NOMO-1 (cell line): ENCODE measurements at regions not wholly inside any gene's neighbourhood (a gene's known extent, or its start where the extent isn't known, plus 50 kb on each side); places are given as distances from the start of the nearest gene placed in this dataset.

Experiments used
- DNase-seq, 2 experiments: peaks; one replicate each; lab custom pipeline; 2025; ENCODE audit not compliant: unreplicated experiment in 2 of 2; lab: John Stamatoyannopoulos, UW

DNA sequence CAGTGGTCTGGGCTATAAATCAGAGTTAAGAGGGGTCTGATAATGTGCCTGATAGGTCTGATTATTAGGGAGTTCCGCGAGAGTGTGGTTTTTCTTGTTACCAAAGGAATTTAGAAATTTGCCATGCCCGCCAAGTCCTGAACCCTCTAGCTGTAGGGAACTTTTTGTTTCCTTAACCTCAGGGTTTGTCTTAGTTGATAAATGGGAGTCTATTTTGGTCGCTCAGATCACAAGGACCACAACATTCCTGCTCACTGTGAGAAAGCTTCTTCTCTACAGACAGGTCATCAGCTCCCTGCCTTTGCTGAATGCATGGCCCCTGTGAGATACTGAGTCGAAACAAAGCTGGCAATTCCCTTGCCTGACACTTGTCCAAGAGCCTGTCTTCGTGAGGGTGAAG lies 497.8 kb downstream of the HS3ST4 start:
- no peak for DNase-seq

DNA sequence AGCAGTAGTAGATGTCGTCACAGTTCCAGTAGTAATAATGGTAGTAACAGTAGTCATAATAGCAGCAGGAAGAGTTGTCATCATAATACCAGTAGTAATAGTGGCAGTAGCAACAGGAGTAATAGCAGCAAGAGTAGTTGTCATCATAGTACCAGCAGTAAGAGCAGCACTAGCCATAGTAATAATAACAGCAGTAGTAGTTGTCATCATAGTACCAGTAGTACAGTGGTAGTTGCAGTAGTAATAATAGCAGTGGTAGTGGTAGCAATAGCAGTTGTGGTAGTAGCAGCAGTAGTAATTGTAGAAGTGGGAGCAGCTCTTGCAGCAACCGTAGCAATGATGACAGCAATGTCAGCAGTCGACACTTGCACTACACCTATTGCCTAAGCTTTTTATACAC lies 502.8 kb downstream of the HS3ST4 start:
- DNase-seq = no peak

DNA sequence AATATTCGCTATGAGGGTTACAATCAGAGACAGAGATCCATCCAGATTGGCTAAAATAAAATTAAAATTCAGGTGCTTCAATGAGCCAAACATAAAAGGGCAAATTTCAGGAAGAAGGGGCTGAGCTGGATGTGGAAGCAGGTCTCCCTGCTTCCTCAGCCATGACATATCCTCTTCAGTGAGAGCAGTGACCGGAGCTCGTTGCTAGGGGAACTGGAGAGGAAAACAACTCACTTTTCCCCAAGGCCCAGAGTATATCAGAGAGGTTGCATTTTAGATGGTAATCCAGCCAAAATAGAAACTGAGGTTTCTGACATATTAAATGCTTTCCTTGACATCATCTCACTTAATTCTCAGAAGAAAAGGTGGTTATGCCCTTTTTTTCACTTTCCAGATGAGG lies 503.5 kb downstream of the HS3ST4 start:
- no peak for DNase-seq

DNA sequence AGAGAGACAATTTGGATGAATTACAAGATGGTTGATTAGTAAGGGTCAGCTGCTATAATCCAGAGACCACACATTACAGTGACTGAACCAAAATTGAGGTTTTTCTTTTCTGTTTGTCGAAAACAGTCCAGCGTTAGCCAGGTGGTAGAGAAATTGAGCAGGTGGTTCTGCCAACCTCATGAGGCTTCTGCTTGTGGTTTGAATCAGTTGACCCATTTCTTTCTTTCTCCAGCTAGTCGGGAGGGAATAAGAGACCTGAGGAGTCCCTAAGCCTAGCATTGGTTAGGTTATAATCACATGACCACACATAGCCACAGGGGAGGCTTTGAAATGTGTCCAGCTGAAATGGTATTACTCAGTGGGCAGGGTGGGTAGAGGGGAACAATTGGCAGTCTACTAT lies 504.6 kb downstream of the HS3ST4 start:
- no peak for DNase-seq

DNA sequence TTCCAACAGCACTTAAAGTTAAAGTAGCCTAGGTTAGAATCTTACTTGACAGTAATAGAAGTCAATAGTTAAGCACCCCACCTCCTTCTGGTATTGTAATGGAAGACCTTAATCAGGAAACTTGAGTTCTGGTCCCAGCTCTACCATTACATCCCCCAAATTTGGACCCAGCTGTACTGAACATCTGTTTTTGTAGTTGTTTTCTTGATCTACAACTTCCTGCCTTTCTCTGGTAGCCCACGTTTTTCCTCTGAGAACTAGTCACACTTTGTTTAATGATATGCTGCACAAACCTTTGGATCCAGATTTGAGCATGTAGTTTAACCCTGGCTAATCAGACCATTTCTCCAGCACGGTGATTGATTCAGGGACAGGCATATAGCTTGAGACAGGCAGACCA lies 505.0 kb downstream of the HS3ST4 start:
- DNase-seq = no peak

DNA sequence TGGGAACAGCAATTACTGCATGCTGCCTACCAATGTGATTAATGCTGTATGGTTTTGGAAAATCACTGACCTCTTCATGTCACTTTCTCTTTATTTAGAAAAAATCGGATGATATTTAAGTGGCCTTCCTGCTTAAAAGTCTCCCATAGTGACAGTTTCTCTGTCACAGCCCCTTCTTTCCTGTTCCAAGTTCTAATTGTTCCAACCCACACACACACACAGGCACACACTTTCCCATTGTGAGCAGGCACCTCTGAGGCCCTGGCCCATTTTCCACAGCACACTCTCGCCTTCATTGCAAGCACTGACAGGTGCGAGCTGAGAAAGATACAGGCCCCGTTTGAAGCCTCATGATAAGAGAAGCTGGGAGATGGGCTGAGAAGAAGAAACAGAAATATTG lies 505.9 kb downstream of the HS3ST4 start:
- DNase-seq = no peak

DNA sequence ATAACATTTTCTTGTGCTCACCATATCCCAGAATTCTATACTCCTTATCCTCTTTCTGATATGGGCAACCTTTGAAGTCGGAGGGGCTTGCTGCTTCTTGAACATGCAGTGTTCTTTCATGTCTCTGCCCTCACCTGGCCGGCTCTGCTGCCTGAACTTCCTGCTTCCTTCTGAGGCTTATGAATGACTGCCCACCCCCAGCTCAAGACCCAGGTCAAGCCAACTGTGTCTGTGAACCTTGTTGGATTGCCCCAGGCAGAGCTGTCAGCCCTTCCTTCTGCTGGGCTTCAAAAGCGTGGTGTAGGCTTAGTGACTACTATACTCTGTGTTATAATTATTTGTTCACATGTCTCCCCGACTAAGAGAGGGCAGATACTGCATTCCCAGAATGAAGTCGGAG lies 506.5 kb downstream of the HS3ST4 start:
- DNase-seq = no peak

DNA sequence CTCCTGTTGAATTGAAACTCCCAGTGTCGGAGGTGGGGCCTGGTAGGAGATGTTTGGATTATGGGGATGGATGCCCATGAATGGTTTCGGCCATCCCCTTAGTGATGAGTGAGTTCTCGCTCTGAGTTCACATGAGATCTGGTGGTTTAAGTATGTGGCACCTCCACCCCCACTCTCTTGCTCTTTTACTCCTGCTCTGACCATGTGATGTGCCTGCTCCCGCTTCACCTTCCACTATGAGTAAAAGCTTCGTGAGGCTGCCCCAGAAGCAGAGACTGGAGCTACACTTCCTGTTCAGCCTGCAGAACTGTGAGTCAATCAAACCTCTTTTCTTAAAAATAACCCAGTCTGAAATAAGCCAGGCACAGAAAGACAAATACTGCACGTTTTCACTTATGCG lies 512.4 kb downstream of the HS3ST4 start:
- DNase-seq = no peak

DNA sequence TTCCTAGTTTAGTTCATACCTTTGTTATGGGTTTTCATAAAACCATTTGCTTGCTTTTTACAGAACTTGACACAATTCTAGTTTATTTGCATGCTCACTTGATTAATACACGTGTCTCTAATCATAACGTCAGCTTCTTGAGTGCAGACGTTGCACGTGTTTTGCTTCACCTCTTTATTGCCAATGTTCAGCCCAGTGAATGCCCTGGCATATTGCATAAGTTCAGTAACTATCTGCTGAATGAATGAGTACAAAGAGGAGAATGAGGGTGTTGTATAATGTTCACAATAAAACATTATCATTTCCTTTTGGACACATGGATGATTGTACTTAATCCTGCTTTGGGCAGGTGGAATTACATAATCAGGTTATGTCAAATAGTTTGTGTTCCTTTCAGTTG lies 519.8 kb downstream of the HS3ST4 start:
- no peak for DNase-seq

DNA sequence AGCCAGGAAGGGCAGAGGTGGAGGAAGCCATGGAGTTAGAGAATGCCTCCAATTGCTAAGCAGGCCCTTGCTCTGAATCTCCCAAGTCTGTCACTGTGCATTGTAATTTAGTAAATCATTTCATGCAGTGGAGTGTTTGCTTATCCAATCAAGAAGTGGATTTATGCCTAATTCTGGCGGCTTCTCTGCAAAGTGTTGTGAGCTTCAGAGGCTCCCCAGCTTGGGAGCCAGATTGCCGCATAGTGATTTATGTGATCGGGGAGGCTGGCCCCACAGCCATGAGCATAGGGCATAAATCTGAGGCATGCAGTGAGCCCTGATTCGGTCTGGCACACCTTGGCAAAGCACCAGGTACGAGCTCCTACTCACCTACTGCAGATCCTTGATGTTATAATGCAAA lies 520.8 kb downstream of the HS3ST4 start:
- no peak for DNase-seq

DNA sequence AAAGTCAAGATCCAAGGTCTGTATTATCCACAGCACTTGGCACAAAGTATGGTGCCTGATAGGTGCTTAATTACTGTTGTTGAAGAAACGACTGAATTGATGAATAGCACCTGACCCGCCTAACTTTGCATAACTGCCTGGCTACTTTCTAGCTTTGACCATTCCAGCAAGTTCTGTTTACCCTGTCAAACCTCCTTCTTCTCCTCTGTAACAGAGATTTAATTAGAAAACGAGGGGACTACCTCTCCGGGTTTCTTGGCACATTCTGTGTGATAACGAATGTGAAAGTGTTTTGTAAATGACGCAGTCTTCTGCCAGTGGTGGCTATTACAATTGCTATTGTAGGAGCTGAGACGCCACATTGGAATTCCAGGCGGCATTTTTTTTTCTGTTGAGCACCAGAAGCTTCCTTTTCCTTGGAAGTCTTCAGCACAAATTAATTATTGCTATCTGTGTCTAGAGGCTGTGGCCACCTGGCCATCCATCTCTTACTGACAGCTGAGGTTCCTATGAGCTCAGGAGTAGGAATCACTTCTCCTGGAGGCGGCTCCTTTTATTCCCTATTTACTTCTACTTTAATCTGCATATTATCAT lies 522.9 kb downstream of the HS3ST4 start:
- no peak for DNase-seq

DNA sequence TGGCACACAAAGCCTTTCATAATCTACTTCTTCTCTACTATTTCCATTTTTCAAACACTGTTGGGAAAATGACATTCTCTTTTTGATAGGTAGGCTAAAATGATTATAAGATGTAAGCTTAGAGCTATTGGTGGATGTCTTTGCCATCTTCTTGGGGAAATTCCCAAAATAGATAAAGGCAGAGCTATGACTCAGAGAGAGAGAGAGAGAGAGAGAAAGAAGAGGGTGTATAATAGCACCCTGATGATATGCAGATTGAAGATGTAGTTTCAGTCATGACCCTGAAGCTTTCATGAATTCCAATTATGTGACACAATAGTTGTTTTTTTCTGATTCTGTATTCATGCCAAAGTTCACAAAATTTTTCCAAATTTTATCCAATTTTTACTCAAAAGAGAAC lies 529.1 kb downstream of the HS3ST4 start:
- DNase-seq = no peak

DNA sequence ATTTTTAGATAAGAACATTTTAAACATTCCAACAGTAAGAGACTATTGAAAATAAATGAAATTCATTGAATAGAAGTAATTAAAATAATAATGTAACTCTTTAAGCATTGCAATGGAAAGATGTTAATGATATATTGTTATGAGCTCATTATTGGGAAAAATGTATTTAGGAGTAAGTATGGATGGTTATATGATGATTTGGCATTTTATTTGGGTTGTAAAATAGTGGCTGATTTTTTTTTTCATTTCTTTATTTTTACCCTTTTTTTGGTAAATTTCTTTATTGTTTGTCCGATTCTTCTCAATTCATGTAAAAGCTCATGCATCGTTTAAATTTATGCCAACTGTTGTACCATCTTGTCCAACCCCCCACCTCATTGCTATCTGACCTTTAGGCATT lies 539.9 kb downstream of the HS3ST4 start:
- no peak for DNase-seq

DNA sequence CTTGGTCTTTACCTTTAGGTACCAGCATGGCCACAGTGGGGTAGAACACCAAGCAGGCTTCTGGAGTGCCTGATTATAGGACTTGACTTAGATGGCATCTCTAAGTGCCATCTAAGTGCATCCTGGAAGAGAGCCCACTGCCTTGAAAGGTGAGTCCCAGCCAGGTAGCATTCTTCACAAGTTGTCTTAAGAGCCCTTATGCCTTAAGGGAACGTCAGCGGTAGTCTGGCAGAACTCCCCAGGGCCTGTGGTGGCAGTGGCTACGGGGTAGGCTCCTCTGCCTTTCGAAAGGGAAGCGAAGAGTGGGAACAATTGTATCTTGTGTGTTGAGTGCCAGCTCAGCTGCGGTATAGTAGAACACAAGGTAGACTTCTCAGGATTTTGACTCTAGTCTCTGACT lies 549.0 kb downstream of the HS3ST4 start:
- DNase-seq = no peak

DNA sequence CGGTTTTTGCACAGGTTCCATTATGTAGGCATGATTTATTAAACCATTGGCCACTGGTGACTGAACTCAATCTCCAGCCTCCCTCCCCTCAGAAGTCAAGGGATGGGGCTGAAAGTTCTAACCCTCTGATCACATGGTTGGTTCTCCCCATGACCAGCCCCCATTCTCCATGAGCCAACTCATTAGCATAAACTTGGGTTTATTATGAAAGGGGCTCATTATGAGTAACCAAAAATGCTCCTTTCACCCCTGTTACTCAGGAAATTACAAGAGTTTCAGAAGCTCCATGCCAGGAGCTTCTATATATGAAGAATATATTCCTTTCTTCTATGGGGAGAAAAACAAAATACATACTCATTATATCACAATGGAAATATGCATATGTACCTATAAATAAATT lies 555.3 kb downstream of the HS3ST4 start:
- no peak for DNase-seq

DNA sequence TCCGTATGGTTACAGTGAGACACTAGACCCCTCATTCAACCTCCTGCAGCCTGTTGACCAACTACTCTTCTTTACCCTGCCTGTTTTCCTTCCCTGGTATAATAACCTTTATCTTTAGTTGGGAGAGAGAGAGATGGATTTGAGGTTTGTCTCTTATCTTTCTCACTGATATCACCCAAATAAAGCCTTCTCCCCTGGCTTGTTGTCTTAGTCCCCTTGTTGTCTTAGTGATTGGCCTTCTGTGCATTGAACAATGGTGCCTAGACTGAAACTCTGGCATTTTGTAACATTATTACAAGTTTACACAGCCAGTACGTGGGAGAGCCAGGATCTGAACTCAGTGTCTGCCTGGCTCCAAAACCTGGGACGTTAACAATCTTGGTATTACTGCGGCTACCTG lies 560.8 kb downstream of the HS3ST4 start:
- no peak for DNase-seq

DNA sequence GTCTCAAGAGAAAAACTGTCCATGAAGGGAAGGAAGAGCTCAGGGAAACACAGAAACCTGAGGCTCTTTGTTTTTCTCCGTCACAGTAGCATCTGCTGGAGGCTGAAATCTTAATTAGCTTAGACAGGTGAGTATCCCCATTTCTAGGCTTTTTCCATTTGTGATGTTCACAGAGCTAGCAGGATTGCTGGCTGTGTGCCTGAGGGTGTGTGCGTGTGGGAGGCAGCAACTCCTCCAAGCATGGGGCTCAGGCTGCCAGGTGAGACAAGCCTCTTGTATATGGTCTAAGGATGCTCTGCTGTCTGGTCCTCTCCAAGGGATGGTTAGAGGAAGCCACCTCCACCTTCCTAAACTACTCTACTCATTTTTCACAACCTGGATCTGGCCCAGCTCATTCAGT lies 569.9 kb downstream of the HS3ST4 start:
- no peak for DNase-seq

DNA sequence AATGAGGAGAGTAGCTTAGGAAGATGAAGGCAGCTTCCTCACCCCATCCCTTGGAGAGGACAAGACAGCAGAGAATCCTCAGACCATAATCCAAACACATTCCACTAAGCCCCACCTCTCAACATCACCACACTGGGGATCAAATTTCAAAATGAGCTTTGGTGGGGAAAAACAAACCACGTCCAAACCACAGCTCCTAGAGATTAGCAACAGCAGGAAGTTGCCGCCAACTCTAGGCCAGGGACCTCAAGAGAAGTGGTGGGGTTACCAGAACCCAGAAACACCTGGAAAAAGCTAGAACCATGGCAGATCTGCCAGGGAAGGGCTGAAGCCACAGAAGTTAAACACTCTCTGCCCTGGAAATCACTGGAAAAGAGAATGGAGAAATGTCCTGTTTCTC lies 571.6 kb downstream of the HS3ST4 start:
- DNase-seq = no peak

DNA sequence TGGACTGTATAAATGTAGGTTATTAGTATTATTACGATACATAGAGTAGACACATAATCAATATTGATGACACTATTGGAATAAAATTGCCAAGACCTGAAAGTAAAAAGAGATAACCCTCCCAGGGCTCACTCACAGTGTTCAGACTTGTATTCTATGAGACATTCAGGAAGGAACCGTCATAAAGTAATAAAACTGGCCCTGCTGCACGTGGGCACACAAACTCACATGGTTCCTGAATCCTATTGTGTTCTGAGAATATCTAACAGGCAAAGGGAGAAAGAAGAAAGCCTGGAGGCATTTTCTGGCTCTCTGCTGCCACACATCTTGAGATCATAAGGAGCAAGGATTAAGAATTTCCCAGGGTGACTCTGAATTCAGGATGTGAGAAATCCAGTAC lies 575.9 kb downstream of the HS3ST4 start:
- DNase-seq = no peak

DNA sequence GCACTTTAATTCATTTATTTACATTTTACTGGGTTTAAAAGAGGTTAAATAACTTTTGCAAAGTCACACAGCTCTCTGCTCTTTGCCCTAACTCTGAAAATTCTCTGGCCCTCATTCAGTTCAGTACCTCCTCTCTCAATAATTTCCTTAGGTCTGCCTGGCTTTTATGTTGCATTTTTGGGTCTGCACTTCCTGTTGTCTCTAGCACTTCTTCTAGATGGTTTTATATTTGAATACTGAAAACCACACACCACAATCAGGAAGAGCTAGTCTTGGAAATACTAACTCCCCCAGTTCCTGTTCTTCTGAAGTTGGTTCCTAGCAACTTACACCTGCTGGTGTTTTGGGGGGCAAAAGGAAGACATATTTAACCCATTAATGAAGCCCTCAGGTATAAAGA lies 577.9 kb downstream of the HS3ST4 start:
- no peak for DNase-seq

DNA sequence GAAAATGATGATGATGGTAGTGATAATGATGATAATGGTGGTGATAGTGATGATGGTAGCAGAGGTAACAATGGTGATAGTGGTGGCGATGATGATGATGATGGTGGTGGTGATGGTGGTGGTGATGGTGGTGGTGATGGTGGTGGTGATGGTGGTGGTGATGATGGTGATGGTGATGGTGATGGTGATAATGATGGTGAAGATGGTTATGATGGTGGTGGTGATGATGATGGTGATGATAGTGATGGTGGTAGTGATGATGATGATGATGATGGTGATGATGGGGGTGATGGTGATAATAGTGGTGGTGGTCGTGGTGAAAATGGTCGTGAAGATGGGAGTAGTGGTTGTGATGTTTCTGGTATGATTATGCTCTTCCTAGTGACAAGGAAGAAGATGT lies 581.8 kb downstream of the HS3ST4 start:
- DNase-seq = no peak

DNA sequence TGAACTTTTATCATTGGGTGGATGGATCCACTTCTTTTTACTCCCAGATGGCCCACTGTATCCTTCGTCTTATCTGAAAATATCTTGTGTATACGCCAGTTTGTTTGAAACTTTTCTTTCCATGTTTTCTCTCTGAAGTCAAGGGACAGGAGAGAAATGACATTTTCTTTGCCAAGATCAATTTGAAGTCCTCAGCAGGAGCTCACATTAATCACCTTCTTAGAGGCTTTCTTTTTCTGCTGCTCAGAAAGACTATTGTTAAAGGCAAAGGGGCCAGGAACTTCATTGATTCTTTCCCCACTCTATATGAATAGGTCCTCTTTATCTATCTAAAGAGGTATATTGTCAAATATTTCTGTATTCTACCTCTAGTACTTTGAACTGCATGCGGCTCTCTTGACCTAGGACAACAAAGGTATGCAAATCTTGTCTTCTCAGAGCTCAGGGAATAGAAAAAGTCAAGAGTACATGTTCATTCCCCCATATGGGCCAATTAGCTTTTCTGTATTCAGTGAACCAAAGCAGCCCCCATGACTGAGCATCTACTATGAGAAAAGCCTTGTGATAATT lies 583.3 kb downstream of the HS3ST4 start:
- no peak for DNase-seq

DNA sequence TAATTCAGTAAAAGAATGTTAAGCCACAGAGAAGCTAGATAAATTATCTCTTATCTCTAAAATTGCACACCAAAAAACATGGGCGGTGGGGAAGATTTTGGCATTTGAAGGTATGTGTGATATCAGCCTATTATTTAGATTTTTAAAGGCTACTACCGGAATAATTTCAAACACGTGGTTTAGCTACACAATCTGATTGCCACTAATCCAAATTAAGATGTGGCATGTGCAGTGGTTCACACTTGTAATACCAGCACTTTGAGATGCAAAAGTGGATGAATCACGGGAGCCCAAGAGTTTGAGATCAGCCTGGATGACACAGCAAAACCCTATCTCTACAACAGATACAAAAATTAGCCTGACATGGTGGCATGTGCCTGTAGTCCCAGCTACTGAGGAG lies 584.5 kb downstream of the HS3ST4 start:
- DNase-seq = no peak
